ENCODE measurements at regions not wholly inside any gene's neighbourhood (a gene's known extent, or its start where the extent isn't known, plus 50 kb on each side); places are given as distances from the start of the nearest gene placed in this dataset.

- H3K4me3 ChIP-seq (ENCODE audit: low read depth, low read length, poor library complexity, severe bottlenecking) = no peak overlapping the region
- TF ChIP-seq EZH2 (IDR thresholded peaks at IDR 0.05; ENCODE audit: borderline replicate concordance, low read depth, low read length, poor library complexity, severe bottlenecking) (no peak), CTCF (conservative IDR thresholded peaks at IDR 0.05; ENCODE audit: low read depth, low read length) (no peak)
- H3K27me3 ChIP-seq (replicated peaks; ENCODE audit: insufficient read depth, low read depth, low read length, poor library complexity) = no peaks in the 10 kb centered on the region
- H3K27ac ChIP-seq (ENCODE audit: low read depth, low read length, poor library complexity, severe bottlenecking) = no peak overlapping the region
- H3K9me3 ChIP-seq (ENCODE audit: low read depth, low read length, poor library complexity, severe bottlenecking) = no peaks in the 10 kb centered on the region
- no TSS peak for BruUV-seq (replicated peaks)
- no peaks in the 10 kb centered on the region for H3K36me3 ChIP-seq (ENCODE audit: insufficient read depth, low read length, poor library complexity, severe bottlenecking)
- intact Hi-C loops (cut with micrococcal nuclease; ENCODE audit: unreplicated experiment) = no loop called here
- no peak for DNase-seq (ENCODE audit: low spot score)
- POLR2A ChIA-PET (ENCODE audit: low non-redundant PET) = no interaction called here
- CTCF ChIA-PET = no interaction called here
- no peaks in the 10 kb centered on the region for H3K4me1 ChIP-seq (ENCODE audit: insufficient read depth, low read length, poor library complexity, severe bottlenecking)
Measured at GRCh38 chr3:144265542-144266100, 294.0 kb downstream of the DIPK2A start.

GRCh38 chr3:144270100-144270499 is 298.5 kb downstream of the DIPK2A start:
- no TSS peak for BruUV-seq (replicated peaks)
- TF ChIP-seq CTCF (conservative IDR thresholded peaks at IDR 0.05; ENCODE audit: low read depth, low read length) (no peak), EZH2 (IDR thresholded peaks at IDR 0.05; ENCODE audit: borderline replicate concordance, low read depth, low read length, poor library complexity, severe bottlenecking) (no peak)
- CTCF ChIA-PET = no interaction called here
- no peak overlapping the region for H3K4me3 ChIP-seq (ENCODE audit: low read depth, low read length, poor library complexity, severe bottlenecking)
- no peaks in the 10 kb centered on the region for H3K4me1 ChIP-seq (ENCODE audit: insufficient read depth, low read length, poor library complexity, severe bottlenecking)
- intact Hi-C loops (cut with micrococcal nuclease; ENCODE audit: unreplicated experiment) = no loop called here
- H3K27me3 ChIP-seq (replicated peaks; ENCODE audit: insufficient read depth, low read depth, low read length, poor library complexity) = no peaks in the 10 kb centered on the region
- H3K27ac ChIP-seq (ENCODE audit: low read depth, low read length, poor library complexity, severe bottlenecking) = no peak overlapping the region
- DNase-seq (ENCODE audit: low spot score) = no peak
- H3K36me3 ChIP-seq (ENCODE audit: insufficient read depth, low read length, poor library complexity, severe bottlenecking) = no peaks in the 10 kb centered on the region
- POLR2A ChIA-PET (ENCODE audit: low non-redundant PET) = no interaction called here
- H3K9me3 ChIP-seq (ENCODE audit: low read depth, low read length, poor library complexity, severe bottlenecking) = no peaks in the 10 kb centered on the region

GRCh38 chr3:144272680-144273079 is 301.1 kb downstream of the DIPK2A start:
- DNase-seq (ENCODE audit: low spot score) = no peak
- Histone ChIP-seq H3K27ac (ENCODE audit: low read depth, low read length, poor library complexity, severe bottlenecking) (no peak overlapping the region), H3K4me1 (ENCODE audit: insufficient read depth, low read length, poor library complexity, severe bottlenecking) (no peaks in the 10 kb centered on the region), H3K36me3 (ENCODE audit: insufficient read depth, low read length, poor library complexity, severe bottlenecking) (no peaks in the 10 kb centered on the region), H3K4me3 (ENCODE audit: low read depth, low read length, poor library complexity, severe bottlenecking) (no peak overlapping the region), H3K9me3 (ENCODE audit: low read depth, low read length, poor library complexity, severe bottlenecking) (no peaks in the 10 kb centered on the region), H3K27me3 (replicated peaks; ENCODE audit: insufficient read depth, low read depth, low read length, poor library complexity) (no peaks in the 10 kb centered on the region)
- ChIA-PET POLR2A (ENCODE audit: low non-redundant PET) (no interaction called here), CTCF (no interaction called here)
- intact Hi-C loops (cut with micrococcal nuclease; ENCODE audit: unreplicated experiment) = no loop called here
- no TSS peak for BruUV-seq (replicated peaks)
- TF ChIP-seq EZH2 (IDR thresholded peaks at IDR 0.05; ENCODE audit: borderline replicate concordance, low read depth, low read length, poor library complexity, severe bottlenecking) (no peak), CTCF (conservative IDR thresholded peaks at IDR 0.05; ENCODE audit: low read depth, low read length) (no peak)

All from A673 (cell line).